ENCODE measurements at regions not wholly inside any gene's neighbourhood (a gene's known extent, or its start where the extent isn't known, plus 50 kb on each side); places are given as distances from the start of the nearest gene placed in this dataset.

DNA sequence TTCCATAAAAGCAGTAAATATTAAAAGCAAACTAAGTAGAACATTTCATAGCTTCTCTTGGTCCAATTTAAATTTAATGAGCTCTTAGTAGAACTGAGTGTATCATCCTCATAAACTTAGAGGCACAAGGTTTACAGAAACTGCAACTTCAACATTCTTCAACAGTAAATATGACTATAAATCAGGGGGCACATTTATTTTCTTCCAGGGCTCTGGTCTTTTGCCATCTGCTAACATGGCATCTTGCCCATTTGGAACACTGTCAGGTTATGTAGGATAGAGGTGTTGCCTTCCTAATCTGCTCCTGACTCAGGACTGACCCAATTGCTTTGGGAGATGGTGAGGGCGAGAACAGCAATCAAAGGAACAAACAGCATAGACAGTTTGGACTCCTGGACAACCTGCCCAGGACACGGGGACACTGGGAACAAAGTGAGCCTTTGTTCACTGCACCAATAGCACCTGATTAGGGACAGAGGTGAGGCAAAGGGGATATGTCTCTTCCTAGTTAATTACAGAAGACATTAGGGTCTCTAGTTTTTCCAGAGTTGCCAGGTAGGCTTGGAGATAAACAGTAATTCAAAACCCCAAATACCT, 610.2 kb upstream of the ROBO2 start:
- DNase-seq (ENCODE audit: low read depth), result no peak

- no peak for DNase-seq (ENCODE audit: low read depth)
Measured at GRCh38 chr3:76432396-76432795, 607.5 kb upstream of the ROBO2 start.

DNA sequence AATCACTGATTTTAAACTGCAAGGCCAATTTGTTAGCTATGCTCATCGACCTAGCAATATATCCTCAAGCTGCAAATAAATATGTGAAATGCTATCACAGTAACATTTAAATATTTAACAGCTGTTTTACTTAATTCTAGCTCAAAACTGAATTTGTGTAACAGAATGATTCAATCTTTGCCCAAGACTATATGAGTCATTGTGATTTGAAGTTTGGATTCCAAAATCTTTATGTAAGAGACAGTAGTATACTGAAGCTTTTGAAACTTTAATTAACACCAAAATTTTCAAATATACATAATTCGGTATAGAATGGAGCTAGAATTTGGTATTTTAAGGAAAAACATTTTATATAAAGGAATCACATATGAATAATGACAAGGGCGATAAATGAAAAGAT, 603.0 kb upstream of the ROBO2 start:
- no peak for DNase-seq (ENCODE audit: low read depth)

DNA sequence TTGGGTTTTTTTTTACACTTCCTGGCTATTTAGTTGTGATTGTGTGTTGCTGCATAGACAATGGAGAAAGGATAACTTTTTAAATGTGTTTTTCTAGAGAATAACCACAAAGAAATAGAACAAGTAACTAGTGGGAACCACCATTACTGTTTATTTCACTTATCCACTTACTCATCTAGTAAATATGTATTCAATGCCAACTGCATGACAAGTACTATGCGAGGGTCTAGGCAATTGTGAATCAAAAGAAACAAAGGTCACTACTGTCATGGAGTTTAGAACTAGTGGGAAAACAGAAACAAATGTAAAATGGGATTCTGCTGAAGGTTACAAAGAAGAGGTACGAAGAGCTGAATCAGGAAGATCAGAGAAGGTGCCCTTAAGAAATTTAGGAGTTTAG, 600.9 kb upstream of the ROBO2 start:
- no peak for DNase-seq (ENCODE audit: low read depth)

GRCh38 chr3:76442374-76442915, 597.5 kb upstream of the ROBO2 start:
- DNase-seq (ENCODE audit: low read depth), result no peak

DNA sequence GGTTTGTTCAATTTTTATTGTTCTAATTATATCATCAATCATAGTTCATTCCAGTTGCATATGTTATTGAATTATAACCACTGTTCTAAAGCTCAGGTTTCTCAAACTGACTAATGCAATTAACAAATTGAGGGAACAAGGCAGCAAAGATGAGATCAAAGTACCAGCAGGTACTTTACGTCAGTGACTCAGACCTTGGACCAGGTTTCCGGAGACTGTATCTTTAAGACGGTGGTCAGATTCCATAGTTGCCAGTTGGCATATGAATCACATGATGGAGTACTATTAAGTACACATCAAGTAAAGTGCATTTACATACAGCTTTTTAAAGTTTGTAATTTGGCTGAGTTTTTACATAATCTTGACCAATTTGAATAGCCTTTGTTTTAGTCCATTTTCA, 583.6 kb upstream of the ROBO2 start:
- no peak for DNase-seq (ENCODE audit: low read depth)

DNA sequence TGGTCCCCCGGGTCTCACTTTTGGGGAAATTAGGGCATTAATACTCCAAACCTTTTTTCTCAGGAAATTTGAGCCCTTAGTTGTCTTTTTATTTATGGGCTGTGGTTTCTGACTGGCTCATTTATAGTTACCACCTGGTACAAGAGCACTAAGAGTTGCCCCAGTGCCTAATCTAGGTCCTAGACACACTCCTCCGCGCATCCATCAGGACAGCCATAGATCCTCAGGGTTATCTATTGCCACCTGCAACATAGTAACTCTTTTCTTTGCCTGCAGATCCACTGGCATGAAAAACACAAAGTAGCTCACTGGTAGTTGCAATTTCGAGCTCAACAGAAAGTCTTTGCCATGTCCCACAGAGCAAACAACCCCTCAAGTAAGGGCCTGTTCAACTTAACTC, 576.4 kb upstream of the ROBO2 start:
- DNase-seq (ENCODE audit: low read depth), result no peak

DNA sequence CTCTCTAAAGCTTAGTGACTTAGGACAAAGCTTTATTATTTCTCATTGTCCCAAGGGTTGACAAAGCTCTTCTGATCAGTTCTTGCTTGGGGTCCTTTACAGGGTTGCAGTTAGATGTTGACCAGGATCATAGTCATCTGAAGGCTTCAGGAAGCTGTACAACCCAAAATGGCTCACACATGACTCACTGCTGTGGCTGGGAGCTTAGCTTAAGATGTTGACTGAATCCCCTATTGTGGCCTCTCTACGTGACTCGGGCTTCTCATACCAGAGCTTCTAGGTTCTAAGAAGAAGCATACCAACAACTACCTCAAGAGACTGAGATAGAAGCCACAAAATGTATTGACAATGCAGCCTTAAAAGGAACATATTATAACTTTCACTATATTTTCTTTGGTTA, 569.6 kb upstream of the ROBO2 start:
- peak; percentile 84 for DNase-seq (ENCODE audit: low read depth)

DNA sequence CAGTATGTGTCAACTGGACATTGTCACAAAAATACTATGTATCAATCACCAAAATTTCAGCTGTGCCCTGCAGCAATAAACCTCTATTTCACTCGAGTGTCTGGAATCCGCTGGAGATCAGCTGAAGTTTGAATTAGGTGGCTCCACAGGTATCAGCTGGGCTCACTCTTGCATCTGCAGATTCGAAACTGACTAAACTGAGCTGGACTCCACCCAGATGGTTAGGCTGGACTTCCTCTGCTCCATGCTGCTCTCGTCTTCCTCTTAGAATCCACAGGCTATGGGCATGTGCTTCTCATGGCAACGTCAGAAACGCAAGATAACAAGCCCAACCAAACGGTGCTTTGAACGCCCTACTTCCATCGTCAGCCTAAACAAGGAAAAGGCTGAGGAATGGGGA, 565.3 kb upstream of the ROBO2 start:
- DNase-seq (ENCODE audit: low read depth), result no peak

DNA sequence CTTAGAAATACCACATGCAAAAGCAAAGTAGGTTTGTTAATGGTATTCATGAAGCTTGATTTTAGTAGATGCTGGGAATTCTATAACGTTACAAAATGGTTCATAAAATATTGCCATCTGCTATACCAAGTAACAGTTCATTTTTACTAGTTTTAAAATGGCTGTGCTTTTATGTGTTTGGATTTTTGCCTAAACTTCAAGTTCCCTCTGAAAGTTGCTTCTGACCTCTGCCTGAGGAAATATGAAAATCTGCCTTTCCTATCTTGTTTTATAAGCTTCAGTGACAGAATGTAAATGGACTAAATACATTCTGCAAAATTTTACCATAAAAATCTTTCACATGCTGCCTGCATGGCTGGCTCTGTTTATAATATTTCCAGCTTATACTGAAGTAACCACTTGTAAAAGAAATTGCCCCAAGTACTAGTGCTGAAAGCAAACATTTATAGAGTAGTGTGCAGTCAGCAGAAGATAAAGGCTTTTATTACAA, 560.7 kb upstream of the ROBO2 start:
- DNase-seq (ENCODE audit: low read depth), result no peak

DNA sequence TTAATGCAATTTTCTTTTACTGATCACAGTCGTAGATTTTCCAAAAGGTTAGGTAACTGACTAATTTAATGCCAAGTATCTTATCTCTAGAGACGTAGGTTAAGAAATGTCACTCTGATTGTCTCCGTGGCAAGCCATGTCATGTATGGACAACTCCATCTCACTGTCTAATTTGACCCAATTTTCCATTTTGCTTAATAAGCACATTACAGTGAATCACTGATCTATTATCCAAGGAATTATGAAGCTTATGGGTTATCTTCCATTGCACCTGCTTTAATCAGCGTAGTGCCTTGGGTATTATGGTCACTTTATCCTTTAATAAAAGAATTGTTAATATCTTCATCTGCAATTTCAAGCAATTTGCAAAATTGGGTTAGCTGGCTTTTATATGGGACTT, 557.4 kb upstream of the ROBO2 start:
- no peak for DNase-seq (ENCODE audit: low read depth)

GRCh38 chr3:76487446-76487845, 552.5 kb upstream of the ROBO2 start:
- no peak for DNase-seq (ENCODE audit: low read depth)

GRCh38 chr3:76490064-76490463, 549.8 kb upstream of the ROBO2 start:
- DNase-seq (ENCODE audit: low read depth), result no peak

DNA sequence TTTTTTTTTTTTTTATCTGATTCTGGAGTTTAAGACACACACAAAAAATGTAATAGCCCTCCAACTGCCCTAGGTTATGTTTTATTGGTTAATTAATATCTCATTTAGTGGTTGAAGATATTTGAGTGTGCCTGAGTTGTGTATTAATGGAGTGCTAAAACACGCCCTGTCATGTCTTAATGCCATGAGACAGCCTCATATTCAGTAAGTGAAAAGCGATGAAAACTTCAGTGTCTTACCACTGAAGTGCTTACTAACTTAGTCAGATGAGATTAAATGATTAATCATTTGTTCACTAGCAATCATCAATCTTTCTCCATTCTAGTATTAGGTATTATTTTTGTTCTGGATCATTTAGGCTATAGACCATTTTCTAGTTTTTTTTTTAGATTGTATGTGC, 544.7 kb upstream of the ROBO2 start:
- DNase-seq (ENCODE audit: low read depth), result no peak

DNA sequence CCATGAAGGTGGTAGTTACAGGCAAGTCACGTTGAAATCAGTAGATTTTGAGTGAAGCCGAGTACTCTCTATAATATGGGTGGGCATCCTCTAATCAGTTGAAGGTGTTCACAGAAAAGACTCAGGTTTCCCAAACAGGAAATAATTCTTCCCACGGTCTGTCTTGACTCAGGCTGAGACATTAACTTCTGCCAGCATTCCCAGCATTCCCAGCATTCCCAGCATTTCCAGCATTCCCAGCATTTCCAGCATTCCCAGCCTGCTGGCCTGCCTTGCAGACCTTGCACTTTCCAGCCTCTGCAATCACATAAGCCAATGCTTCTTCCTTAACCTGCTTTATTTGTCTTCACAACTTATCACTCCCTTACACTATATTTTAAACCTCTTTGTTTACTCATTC, 542.3 kb upstream of the ROBO2 start:
- DNase-seq (ENCODE audit: low read depth), result peak; percentile 19

DNA sequence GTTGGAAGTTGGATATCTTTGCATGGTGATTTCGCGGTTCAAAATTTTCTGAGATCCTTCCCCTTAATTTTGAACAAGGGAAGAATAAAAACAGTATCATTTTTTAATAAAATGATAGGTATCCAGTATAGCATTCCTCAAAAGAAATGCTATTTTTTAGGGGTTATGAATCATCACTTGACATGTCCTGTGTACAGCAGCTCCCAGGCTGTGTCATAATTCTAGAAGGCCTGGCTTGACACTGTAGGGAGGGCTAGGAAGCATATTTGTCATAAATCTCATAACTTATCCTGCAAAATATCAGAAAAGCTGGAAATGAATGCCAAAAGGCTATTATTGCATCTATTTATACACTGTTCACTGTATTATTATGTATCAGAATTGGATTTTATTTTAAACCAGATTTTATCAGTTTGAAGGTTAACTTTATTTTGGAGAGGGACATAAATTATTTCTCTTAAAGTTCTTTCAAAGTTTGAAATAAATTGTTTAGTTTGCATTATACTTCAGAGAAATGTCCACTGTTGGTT, 539.1 kb upstream of the ROBO2 start:
- peak; percentile 27 for DNase-seq (ENCODE audit: low read depth)

GRCh38 chr3:76501315-76501714, 538.6 kb upstream of the ROBO2 start:
- no peak for DNase-seq (ENCODE audit: low read depth)

DNA sequence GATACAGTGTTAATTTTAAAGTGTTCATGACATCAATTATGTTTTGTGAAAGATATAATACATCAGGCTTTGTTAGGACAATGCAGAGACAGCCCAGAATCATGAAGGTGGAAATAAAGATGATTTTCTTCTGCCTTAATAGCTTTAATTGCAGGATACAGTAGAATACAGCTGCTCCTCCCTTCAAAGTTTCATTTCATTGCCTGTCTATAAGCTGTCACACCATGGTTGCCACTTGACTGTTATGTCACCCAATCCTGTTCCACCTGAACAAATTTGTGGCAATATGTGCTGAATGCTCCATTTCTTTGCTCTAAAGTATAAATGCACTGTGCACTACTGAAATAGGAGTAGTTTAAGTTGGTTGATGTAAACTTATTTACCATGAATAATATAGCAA, 537.8 kb upstream of the ROBO2 start:
- no peak for DNase-seq (ENCODE audit: low read depth)

- no peak for DNase-seq (ENCODE audit: low read depth)
Measured at GRCh38 chr3:76505202-76505845, 534.6 kb upstream of the ROBO2 start.

DNA sequence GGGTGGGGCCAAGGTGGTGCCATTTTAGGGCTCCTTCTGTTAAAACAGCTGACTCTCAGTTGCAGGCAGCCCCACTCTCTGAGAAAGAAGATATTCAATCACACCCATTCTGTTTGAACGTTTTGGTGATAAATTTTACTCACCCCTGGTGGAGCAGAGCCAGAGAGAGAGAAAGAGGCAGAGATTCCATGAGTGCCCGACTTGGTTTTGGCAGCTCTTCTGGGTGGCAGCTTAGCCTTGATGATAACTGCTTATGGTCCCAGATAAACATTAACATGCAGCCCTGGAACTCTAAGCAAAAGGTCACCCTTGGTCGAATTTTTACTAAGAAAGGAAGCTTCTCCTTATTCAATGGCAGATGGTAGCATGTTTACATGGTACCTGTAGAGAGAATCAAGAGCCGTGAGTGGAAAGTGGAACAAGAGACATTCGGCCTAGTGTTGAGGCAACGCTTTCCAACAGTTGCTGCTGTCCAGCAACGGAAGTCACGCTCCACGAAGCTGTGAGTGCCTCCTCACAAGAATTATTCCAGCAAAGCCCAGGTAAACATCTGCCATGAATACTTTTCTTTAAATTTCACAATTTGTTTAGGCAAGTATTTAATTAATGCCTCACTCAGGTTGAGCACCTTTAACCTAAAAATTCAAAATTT, 530.6 kb upstream of the ROBO2 start:
- no peak for DNase-seq (ENCODE audit: low read depth)

DNA sequence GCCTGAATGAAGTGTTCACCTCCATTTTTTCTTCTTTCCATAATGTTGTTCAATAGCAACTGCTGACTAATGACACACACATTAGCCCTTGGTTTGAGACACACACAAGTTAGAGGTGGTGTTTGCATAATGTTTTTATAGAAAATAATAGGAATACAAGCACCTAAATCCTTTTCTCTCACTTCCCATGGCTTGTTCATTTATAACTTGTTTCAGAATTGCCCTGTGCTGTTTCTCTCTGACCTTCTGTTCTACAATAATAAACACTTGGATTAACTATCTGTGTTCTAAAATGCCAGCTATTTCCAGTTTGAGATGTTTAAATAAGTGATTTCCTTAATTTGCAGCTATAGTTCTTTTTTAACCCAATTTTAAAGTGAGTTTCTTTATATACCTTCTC, 525.1 kb upstream of the ROBO2 start:
- no peak for DNase-seq (ENCODE audit: low read depth)

DNA sequence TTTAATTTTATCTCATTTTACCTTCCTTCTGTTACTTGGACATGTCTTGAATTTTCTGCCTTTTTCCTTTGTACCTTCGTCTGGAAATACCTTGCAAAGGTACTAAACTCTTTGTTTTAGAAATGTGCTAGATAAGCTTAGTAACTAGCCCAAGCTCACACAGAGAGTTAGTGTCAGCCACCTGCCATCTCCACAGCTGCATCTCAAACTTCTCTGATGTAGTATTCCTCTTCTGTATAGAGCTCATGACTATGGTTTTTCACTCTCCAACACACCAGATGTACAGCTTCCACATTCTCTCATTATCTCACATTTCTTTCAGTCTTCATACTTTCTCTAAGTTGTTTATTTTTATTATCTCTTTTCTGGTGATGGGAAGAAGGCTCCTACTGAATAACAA, 516.6 kb upstream of the ROBO2 start:
- DNase-seq (ENCODE audit: low read depth), result no peak

- DNase-seq (ENCODE audit: low read depth), result no peak
Measured at GRCh38 chr3:76525726-76526125, 514.2 kb upstream of the ROBO2 start.

Data from non-pigmented ciliary epithelial cell (primary cell).